Adrenal gland (tissue), 9 donors: ENCODE measurements at regions not wholly inside any gene's neighbourhood (a gene's known extent, or its start where the extent isn't known, plus 50 kb on each side); places are given as distances from the start of the nearest gene placed in this dataset.

Experiments
- DNase-seq, 7 donors: peaks; one replicate each; pipeline ENCODE4 v3.0.0-alpha.2; 2019 to 2020
- H3K27ac ChIP-seq, 5 donors: fragments of 200-600 bp; sonication (generic) in 4 of 5; 1 replicate in 3 of 5; 2 replicates in 2 of 5; pipeline versions ENCODE4 v1.5.1 to v1.8.0; 2016 to 2020; ENCODE audit warnings: mild to moderate bottlenecking in 1 of 5
- H3K27me3 ChIP-seq: fragments of 200-600 bp; 2 replicates; pipeline ENCODE4 v1.8.0; 2021
- H3K36me3 ChIP-seq, 2 donors: fragments of 200-600 bp; replicated peaks in 1 of 2; 1 replicate in 1 of 2; 2 replicates in 1 of 2; pipeline versions ENCODE4 v1.5.1 to v1.8.0; 2018 to 2022
- H3K4me1 ChIP-seq, 2 donors: fragments of 200-600 bp; replicated peaks in 1 of 2; 1 replicate in 1 of 2; 2 replicates in 1 of 2; pipeline versions ENCODE4 v1.5.1 to v1.8.0; 2018 to 2021
- H3K4me3 ChIP-seq, 4 donors: fragments of 200-600 bp; sonication (generic) in 3 of 4; one replicate each; pipeline ENCODE4 v1.5.1; 2016 to 2018
- H3K9me3 ChIP-seq, 3 donors: fragments of 200-600 bp; sonication (generic) in 1 of 3; replicated peaks in 1 of 3; 1 replicate in 2 of 3; 2 replicates in 1 of 3; pipeline versions ENCODE4 v1.5.1 to v1.8.0; 2016 to 2021
- CTCF ChIP-seq, 6 experiments: fragments of 450-650 bp in 4 of 6; fragments of 200-600 bp in 2 of 6; sonication (generic) in 1 of 6; IDR thresholded peaks; 1 replicate in 5 of 6; 2 replicates in 1 of 6; pipeline versions ENCODE4 v1.5.1 to v1.8.0; 2016 to 2021; ENCODE audit warnings: antibody characterized with exemption in 6 of 6, mild to moderate bottlenecking in 2 of 6, moderate library complexity in 1 of 6
- POLR2A ChIP-seq, 2 donors: fragments of 450-650 bp; IDR thresholded peaks; one replicate each; pipeline ENCODE4 v1.6.1; 2017; ENCODE audit warnings: antibody characterized with exemption in 2 of 2, mild to moderate bottlenecking in 2 of 2, moderate library complexity in 1 of 2
- WGBS, 4 donors: extraction: QIAGEN DNeasy Blood & Tissue Kit in 2 of 4; methylation state at CpG; one replicate each; pipeline versions ENCODE4 v1.1.5 to v1.1.7; 2013 to 2017; 5-methylcytosine and 5-hydroxymethylcytosine counted together
- intact Hi-C, 2 donors: fragments of 100-400 bp; cut with DNase I; formaldehyde crosslinking; loops; one replicate each; pipeline versions ENCODE4 v1.14.1 to v1.15.0; 2022 to 2023
- donor health status: healthy with polysubstance abuse.
- donor health status: Bipolar disorder and iron deficiency.
- donor health status: DM: yes; HTN: yes; CAD: no.
- donor health status: DM: no; HTN: no; CAD: no.
- donor health status: DM: no; HTN: no; CAD: no.

- intact Hi-C loops = no loop called here
These were observed 94.9 kb downstream of the RIPK4 start for GRCh38 chr21:41671859-41672542.

GRCh38 chr21:41671212-41671762 lies 95.6 kb downstream of the RIPK4 start:
- Histone ChIP-seq H3K4me1 (no peaks in the 10 kb centered on the region), H3K27ac (no peak overlapping the region), H3K4me3 (no peak overlapping the region), H3K9me3 (no peaks in the 10 kb centered on the region), H3K36me3 (no peaks in the 10 kb centered on the region), H3K27me3 (no peaks in the 10 kb centered on the region)
- 68 to 84% (median 74%) methylated on average over 3 to 4 of the region's 4 CpGs for WGBS, 4 donors
- TF ChIP-seq POLR2A (IDR thresholded peaks at IDR 0.05) (no peak), CTCF (IDR thresholded peaks at IDR 0.05) (no peak)
- intact Hi-C loops = no loop called here
- DNase-seq = no peak

More at GRCh38 chr21:41671859-41672542, 94.9 kb downstream of the RIPK4 start:
- H3K4me3 ChIP-seq = no peak overlapping the region
- H3K36me3 ChIP-seq = no peaks in the 10 kb centered on the region
- no peaks in the 10 kb centered on the region for H3K9me3 ChIP-seq
- no peak overlapping the region for H3K27ac ChIP-seq
- H3K4me1 ChIP-seq = no peaks in the 10 kb centered on the region
- no peaks in the 10 kb centered on the region for H3K27me3 ChIP-seq
- DNase-seq = no peak
- TF ChIP-seq CTCF (IDR thresholded peaks at IDR 0.05) (no peak), POLR2A (IDR thresholded peaks at IDR 0.05) (no peak)
- WGBS, 4 donors = 57 to 81% (median 70%) methylated on average over 9 to 22 of the region's 22 CpGs

GRCh38 chr21:41670056-41670805 lies 96.6 kb downstream of the RIPK4 start:
- Histone ChIP-seq H3K4me1 (no peaks in the 10 kb centered on the region), H3K4me3 (no peak overlapping the region), H3K27ac (no peak overlapping the region), H3K36me3 (no peaks in the 10 kb centered on the region), H3K27me3 (no peaks in the 10 kb centered on the region), H3K9me3 (no peaks in the 10 kb centered on the region)
- DNase-seq = no peak
- WGBS, 4 donors = 83 to 92% (median 88%) methylated on average over 15 to 28 of the region's 28 CpGs
- intact Hi-C loops = no loop called here
- TF ChIP-seq POLR2A (IDR thresholded peaks at IDR 0.05) (no peak), CTCF (IDR thresholded peaks at IDR 0.05) (no peak)

GRCh38 chr21:41669533-41669830 lies 97.4 kb downstream of the RIPK4 start:
- intact Hi-C loops = no loop called here
- TF ChIP-seq POLR2A (IDR thresholded peaks at IDR 0.05) (no peak), CTCF (IDR thresholded peaks at IDR 0.05) (no peak)
- Histone ChIP-seq H3K4me3 (no peak overlapping the region), H3K4me1 (no peaks in the 10 kb centered on the region), H3K36me3 (no peaks in the 10 kb centered on the region), H3K9me3 (no peaks in the 10 kb centered on the region), H3K27me3 (peaks cover 3% of the 10 kb centered on the region), H3K27ac (no peak overlapping the region)
- no peak for DNase-seq
- 56 to 81% (median 78%) methylated on average over 4 of the region's 4 CpGs for WGBS, 4 donors
